ENCODE measurements at regions not wholly inside any gene's neighbourhood (a gene's known extent, or its start where the extent isn't known, plus 50 kb on each side); places are given as distances from the start of the nearest gene placed in this dataset.

- no peak for TF ChIP-seq CTCF (IDR thresholded peaks at IDR 0.05)
- no peak for TF ChIP-seq POLR2A (IDR thresholded peaks at IDR 0.05)
These were observed 63.4 kb upstream of the CARD18 start for GRCh38 chr11:105202844-105203548.
